ENCODE measurements at regions not wholly inside any gene's neighbourhood (a gene's known extent, or its start where the extent isn't known, plus 50 kb on each side); places are given as distances from the start of the nearest gene placed in this dataset.

- TF ChIP-seq ZNF362 (tag by site-specific recombination; IDR thresholded peaks at IDR 0.05) (no peak), ATF2 (tag by site-specific recombination; IDR thresholded peaks at IDR 0.05; ENCODE audit: low read depth) (no peak), KLF7 (tag by site-specific recombination; IDR thresholded peaks at IDR 0.05; ENCODE audit: borderline replicate concordance) (no peak), CTCF (tag by site-specific recombination; IDR thresholded peaks at IDR 0.05) (no peak)
Observed at GRCh38 chr4:184293552-184293951, 75.9 kb upstream of the ENPP6 start.

All from HEK293 (cell line).